CD8-positive, alpha-beta memory T cell (primary cell): ENCODE measurements at regions not wholly inside any gene's neighbourhood (a gene's known extent, or its start where the extent isn't known, plus 50 kb on each side); places are given as distances from the start of the nearest gene placed in this dataset.

Experiments
- CTCF ChIA-PET: fragments of 350-600 bp; sonication (Branson Sonifier 250); formaldehyde crosslinking; loops from one replicate; lab custom pipeline; 2021; ENCODE audit warnings: antibody characterized with exemption; lab: Charles Lee
- POLR2A ChIA-PET: fragments of 350-600 bp; sonication (Branson Sonifier 250); formaldehyde crosslinking; loops from one replicate; lab custom pipeline; 2021; ENCODE audit warnings: antibody characterized with exemption; lab: Charles Lee
- DNase-seq, 5 donors: peaks; one replicate each; pipeline versions ENCODE4 v3.0.0 to v3.0.0-alpha.2; 2020 to 2022; ENCODE audit warnings: mixed read lengths in 1 of 5
- H3K27ac ChIP-seq: one replicate; pipeline ENCODE4 v1.7.0; 2013; ENCODE audit warnings: low read depth, mild to moderate bottlenecking, low read length, moderate library complexity
- H3K27me3 ChIP-seq: 2 replicates; pipeline ENCODE4 v1.7.0; 2013; ENCODE audit warnings: low read length, mild to moderate bottlenecking; ENCODE audit not compliant: insufficient read depth, poor library complexity, severe bottlenecking
- H3K36me3 ChIP-seq: 2 replicates; pipeline ENCODE4 v1.7.0; 2013; ENCODE audit warnings: mild to moderate bottlenecking, low read length, moderate library complexity; ENCODE audit not compliant: insufficient read depth
- H3K4me1 ChIP-seq: 2 replicates; pipeline ENCODE4 v1.7.0; 2013; ENCODE audit warnings: mild to moderate bottlenecking, low read length, moderate library complexity; ENCODE audit not compliant: insufficient read depth
- H3K4me3 ChIP-seq: 2 replicates; pipeline ENCODE4 v1.7.0; 2013; ENCODE audit warnings: mild to moderate bottlenecking, low read length
- H3K9me3 ChIP-seq: 2 replicates; pipeline ENCODE4 v1.7.0; 2013; ENCODE audit warnings: mild to moderate bottlenecking, low read length
- H3K27ac Mint-ChIP-seq, 8 donors: one replicate each; pipeline ENCODE4 v1.8.0; 2020 to 2021; ENCODE audit warnings: mixed read lengths in 8 of 8, mild to moderate bottlenecking in 6 of 8, inconsistent platforms in 3 of 8, moderate library complexity in 3 of 8
- H3K27me3 Mint-ChIP-seq, 2 donors: one replicate each; pipeline ENCODE4 v1.8.0; 2020 to 2021; ENCODE audit warnings: mixed read lengths in 2 of 2, mild to moderate bottlenecking in 1 of 2, moderate library complexity in 1 of 2
- H3K36me3 Mint-ChIP-seq, 3 donors: one replicate each; pipeline ENCODE4 v1.8.0; 2020 to 2021; ENCODE audit warnings: mixed read lengths in 3 of 3, inconsistent platforms in 1 of 3, mild to moderate bottlenecking in 1 of 3
- H3K4me1 Mint-ChIP-seq, 3 donors: one replicate each; pipeline ENCODE4 v1.8.0; 2020 to 2021; ENCODE audit warnings: mixed read lengths in 3 of 3, inconsistent platforms in 1 of 3, mild to moderate bottlenecking in 1 of 3
- H3K4me3 Mint-ChIP-seq, 7 donors: one replicate each; pipeline ENCODE4 v1.8.0; 2020 to 2021; ENCODE audit warnings: mixed read lengths in 7 of 7, mild to moderate bottlenecking in 6 of 7, moderate library complexity in 4 of 7, inconsistent platforms in 2 of 7
- H3K9me3 Mint-ChIP-seq, 5 donors: one replicate each; pipeline ENCODE4 v1.8.0; 2020 to 2022; ENCODE audit warnings: mixed read lengths in 5 of 5, mild to moderate bottlenecking in 3 of 5, moderate library complexity in 2 of 5, inconsistent platforms in 1 of 5

GRCh38 chr4:134260126-134260525 lies 58.5 kb upstream of the PABPC4L start:
- Histone ChIP-seq H3K9me3 (no peaks in the 10 kb centered on the region), H3K4me3 (no peak overlapping the region), H3K27ac (no peak overlapping the region), H3K36me3 (no peaks in the 10 kb centered on the region), H3K27me3 (no peaks in the 10 kb centered on the region), H3K4me1 (no peaks in the 10 kb centered on the region)
- H3K27me3 Mint-ChIP-seq, result no peaks in the 10 kb centered on the region
- no peak overlapping the region for H3K4me3 Mint-ChIP-seq
- no peaks in the 10 kb centered on the region for H3K4me1 Mint-ChIP-seq
- POLR2A ChIA-PET, result no interaction called here
- DNase-seq, result no peak
- CTCF ChIA-PET, result no interaction called here
- H3K9me3 Mint-ChIP-seq, result peaks cover 0 to 18% (median 8%) of the 10 kb centered on the region in 5 donors
- H3K36me3 Mint-ChIP-seq, result no peaks in the 10 kb centered on the region
- H3K27ac Mint-ChIP-seq, result no peak overlapping the region
